ENCODE measurements at regions not wholly inside any gene's neighbourhood (a gene's known extent, or its start where the extent isn't known, plus 50 kb on each side); places are given as distances from the start of the nearest gene placed in this dataset.

- TF ChIP-seq TAF1 (IDR thresholded peaks at IDR 0.05; ENCODE audit: borderline replicate concordance, insufficient read depth, low read length) (no peak), REST (IDR thresholded peaks at IDR 0.05; ENCODE audit: insufficient read depth in 1 of 2, low read depth in 2 of 2, low read length in 2 of 2) (no peak)
Observed at GRCh38 chr4:77399831-77400230, 205.8 kb upstream of the CXCL13 start.

Measured in PFSK-1 (cell line).